ENCODE measurements at regions not wholly inside any gene's neighbourhood (a gene's known extent, or its start where the extent isn't known, plus 50 kb on each side); places are given as distances from the start of the nearest gene placed in this dataset.

DNA sequence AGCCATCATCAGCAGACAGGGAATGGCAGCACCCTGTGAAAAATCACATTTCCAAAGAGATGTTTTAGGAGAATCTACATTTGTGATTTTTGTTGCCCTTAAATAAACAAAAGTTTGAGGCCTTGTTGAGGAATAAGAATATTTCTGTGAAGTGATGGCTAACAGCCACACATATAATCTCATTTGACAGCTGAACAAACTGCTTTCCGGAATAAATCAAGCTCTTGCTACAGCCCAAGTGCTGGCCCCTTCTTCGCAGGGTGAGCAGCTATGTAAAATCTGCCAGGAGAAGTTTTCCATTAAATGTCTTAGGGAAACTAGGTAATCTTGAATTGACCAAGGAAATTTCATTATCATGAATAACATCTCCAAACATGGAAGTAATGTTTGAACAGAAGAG, 106.4 kb upstream of the GPM6B start:
- Histone ChIP-seq H3K9me3 (no peaks in the 10 kb centered on the region), H3K4me1 (no peaks in the 10 kb centered on the region), H3K4me3 (no peak overlapping the region), H3K27me3 (no peaks in the 10 kb centered on the region), H3K27ac (no peak overlapping the region), H3K36me3 (no peaks in the 10 kb centered on the region)
- TF ChIP-seq, protein P1, sequence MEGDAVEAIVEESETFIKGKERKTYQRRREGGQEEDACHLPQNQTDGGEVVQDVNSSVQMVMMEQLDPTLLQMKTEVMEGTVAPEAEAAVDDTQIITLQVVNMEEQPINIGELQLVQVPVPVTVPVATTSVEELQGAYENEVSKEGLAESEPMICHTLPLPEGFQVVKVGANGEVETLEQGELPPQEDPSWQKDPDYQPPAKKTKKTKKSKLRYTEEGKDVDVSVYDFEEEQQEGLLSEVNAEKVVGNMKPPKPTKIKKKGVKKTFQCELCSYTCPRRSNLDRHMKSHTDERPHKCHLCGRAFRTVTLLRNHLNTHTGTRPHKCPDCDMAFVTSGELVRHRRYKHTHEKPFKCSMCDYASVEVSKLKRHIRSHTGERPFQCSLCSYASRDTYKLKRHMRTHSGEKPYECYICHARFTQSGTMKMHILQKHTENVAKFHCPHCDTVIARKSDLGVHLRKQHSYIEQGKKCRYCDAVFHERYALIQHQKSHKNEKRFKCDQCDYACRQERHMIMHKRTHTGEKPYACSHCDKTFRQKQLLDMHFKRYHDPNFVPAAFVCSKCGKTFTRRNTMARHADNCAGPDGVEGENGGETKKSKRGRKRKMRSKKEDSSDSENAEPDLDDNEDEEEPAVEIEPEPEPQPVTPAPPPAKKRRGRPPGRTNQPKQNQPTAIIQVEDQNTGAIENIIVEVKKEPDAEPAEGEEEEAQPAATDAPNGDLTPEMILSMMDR (IDR thresholded peaks at IDR 0.05), result no peak
- no peak for DNase-seq (ENCODE audit: low spot score)

DNA sequence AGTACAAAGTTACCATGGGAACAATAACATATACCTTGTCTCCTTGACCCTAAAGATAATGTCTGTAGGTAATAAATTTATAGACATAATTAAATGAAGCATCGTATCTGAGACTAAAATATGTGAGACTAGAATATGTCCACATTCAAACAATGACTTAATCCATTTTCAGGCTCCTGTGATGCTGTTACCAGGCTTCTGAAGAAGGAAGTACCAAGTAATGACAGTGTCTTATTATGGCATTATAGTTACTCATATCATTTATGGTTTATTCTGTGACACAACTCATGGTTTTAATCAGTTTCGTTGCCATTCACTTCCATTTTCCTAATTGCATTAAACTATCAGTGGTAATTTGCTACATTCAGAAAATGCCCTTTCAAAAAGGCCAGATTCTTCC, 100.6 kb upstream of the GPM6B start:
- H3K27ac ChIP-seq, result no peak overlapping the region
- H3K4me1 ChIP-seq, result no peaks in the 10 kb centered on the region
- TF ChIP-seq, protein P1 (IDR thresholded peaks at IDR 0.05), result no peak
- DNase-seq (ENCODE audit: low spot score), result no peak
- H3K36me3 ChIP-seq, result no peaks in the 10 kb centered on the region
- H3K27me3 ChIP-seq, result no peaks in the 10 kb centered on the region
- H3K9me3 ChIP-seq, result no peaks in the 10 kb centered on the region
- no peak overlapping the region for H3K4me3 ChIP-seq

DNA sequence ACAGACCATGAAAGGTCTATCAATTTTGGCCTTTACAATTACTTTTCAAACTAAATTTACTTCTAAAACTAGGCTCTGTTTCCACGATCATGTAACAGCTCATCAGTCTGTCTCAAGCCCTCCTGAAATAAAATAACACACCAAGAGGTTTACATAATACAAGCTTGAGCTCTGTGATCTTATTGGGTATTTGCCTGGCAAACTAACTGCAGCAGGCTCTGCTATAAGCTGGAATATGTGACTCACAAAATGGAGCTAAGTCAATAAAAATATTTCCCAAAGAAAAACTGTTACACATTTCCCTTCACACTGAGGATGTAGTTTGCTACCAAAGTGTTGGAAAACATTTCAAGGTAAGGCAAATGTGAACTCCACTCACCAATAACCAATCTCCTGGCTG, 94.7 kb upstream of the GPM6B start:
- H3K27me3 ChIP-seq, result no peaks in the 10 kb centered on the region
- no peak overlapping the region for H3K27ac ChIP-seq
- DNase-seq (ENCODE audit: low spot score), result no peak
- H3K36me3 ChIP-seq, result no peaks in the 10 kb centered on the region
- no peaks in the 10 kb centered on the region for H3K9me3 ChIP-seq
- no peaks in the 10 kb centered on the region for H3K4me1 ChIP-seq
- no peak overlapping the region for H3K4me3 ChIP-seq
- TF ChIP-seq, protein P1 (IDR thresholded peaks at IDR 0.05), result no peak

DNA sequence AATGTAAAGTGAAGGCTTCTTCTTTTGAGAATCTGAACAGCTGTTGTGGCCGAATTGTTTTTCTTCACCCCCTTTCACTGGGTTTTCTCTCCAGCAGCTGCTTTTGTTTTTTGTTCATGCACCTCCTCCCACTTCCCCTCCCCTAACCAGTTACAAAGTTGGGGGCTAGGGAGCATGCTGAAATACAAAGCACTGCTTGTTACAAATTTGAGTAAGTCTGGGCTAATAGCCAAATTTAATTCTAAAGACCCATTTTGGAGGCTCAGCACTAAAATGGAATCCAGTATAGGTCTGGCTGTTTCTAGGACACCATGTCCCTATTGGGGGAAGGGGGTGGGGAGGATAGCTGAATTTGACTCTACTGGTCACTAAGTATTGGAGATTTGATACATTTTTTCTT, 89.2 kb upstream of the GPM6B start:
- Histone ChIP-seq H3K27ac (no peak overlapping the region), H3K27me3 (no peaks in the 10 kb centered on the region), H3K9me3 (no peaks in the 10 kb centered on the region), H3K4me1 (no peaks in the 10 kb centered on the region), H3K36me3 (no peaks in the 10 kb centered on the region), H3K4me3 (no peak overlapping the region)
- TF ChIP-seq, protein P1 (IDR thresholded peaks at IDR 0.05), result no peak
- no peak for DNase-seq (ENCODE audit: low spot score)

DNA sequence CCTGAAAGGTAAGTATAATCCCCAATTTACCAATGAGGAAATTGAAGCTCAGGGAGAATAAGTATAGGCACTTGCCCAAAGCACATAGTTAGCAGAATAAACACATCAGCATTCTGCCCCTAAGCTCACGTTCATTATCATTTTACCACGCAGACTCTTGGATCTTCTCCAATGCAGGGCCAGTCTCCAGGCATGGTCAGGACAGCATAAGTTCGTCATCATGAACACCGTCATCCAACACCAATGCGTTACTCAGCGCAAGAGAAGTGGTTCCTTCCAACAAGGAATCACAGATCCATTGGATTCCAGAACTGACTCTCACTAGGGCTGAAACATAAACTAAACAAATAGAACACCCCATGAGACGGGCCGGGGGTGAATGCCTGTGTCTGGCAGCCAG, 86.5 kb upstream of the GPM6B start:
- H3K27me3 ChIP-seq, result no peaks in the 10 kb centered on the region
- TF ChIP-seq, protein P1 (IDR thresholded peaks at IDR 0.05), result no peak
- DNase-seq (ENCODE audit: low spot score), result no peak
- H3K4me3 ChIP-seq, result no peak overlapping the region
- H3K9me3 ChIP-seq, result no peaks in the 10 kb centered on the region
- no peaks in the 10 kb centered on the region for H3K4me1 ChIP-seq
- no peak overlapping the region for H3K27ac ChIP-seq
- no peaks in the 10 kb centered on the region for H3K36me3 ChIP-seq

DNA sequence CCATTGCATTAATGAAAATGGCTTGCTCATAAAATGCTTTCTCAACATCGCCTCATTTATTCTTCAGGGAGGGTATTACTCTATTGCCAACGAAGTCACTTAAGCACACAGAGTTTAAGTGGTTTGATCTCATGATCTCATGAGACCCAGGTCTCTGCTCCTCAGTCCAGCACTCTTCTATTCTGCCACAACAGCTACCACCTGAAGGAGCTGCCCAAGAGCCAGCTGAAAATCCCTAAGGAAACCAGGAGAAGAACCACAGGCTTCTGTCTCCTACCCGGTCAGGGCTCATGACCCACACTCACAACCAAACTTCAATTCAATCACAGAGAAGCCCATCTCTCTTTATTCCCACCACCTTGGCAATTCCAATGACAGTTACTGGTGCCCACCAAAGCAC, 85.5 kb upstream of the GPM6B start:
- Histone ChIP-seq H3K4me1 (no peaks in the 10 kb centered on the region), H3K4me3 (no peak overlapping the region), H3K27ac (no peak overlapping the region), H3K9me3 (no peaks in the 10 kb centered on the region), H3K27me3 (no peaks in the 10 kb centered on the region), H3K36me3 (no peaks in the 10 kb centered on the region)
- no peak for DNase-seq (ENCODE audit: low spot score)
- TF ChIP-seq, protein P1 (IDR thresholded peaks at IDR 0.05), result no peak

All from right atrium auricular region (tissue), 2 donors.